SK-N-SH (cell line): ENCODE measurements at regions not wholly inside any gene's neighbourhood (a gene's known extent, or its start where the extent isn't known, plus 50 kb on each side); places are given as distances from the start of the nearest gene placed in this dataset.

Source experiments
- CTCF ChIA-PET: fragments of 300-600, 350-600 bp; formaldehyde crosslinking; extraction: SDS; loops from one replicate; lab custom pipeline; 2021; lab: Yijun Ruan, JAX
- POLR2A ChIA-PET: fragments of 350-600 bp; sonication (Branson Sonifier 250); formaldehyde crosslinking; extraction: SDS; loops from one replicate; lab custom pipeline; 2020; ENCODE audit warnings: antibody characterized with exemption, inconsistent platforms; lab: Yijun Ruan, JAX
- DNase-seq: peaks from one replicate; pipeline ENCODE4 v3.0.0; 2012
- H2AFZ ChIP-seq: fragments of 200-600 bp; sonication (generic); 2 replicates; pipeline ENCODE4 v1.8.1; 2016; ENCODE audit warnings: antibody characterized with exemption, mild to moderate bottlenecking, low read depth
- H3F3A ChIP-seq: fragments of 200-600 bp; sonication (generic); replicated peaks from 2 replicates; pipeline ENCODE3; 2016; ENCODE audit warnings: antibody characterized with exemption, mild to moderate bottlenecking; ENCODE audit not compliant: insufficient read depth
- H3K27ac ChIP-seq, 2 experiments: fragments of 200-500 bp in 1 of 2; fragments of 200-600 bp in 1 of 2; sonication (Bioruptor generic) in 1 of 2; sonication (generic), shearing (Covaris generic) in 1 of 2; 2 replicates each; pipeline versions ENCODE4 v1.5.1 to v1.6.1; 2014 to 2016; ENCODE audit warnings: low read depth in 2 of 2, inconsistent platforms in 1 of 2, low read length in 1 of 2, mild to moderate bottlenecking in 1 of 2, mixed read lengths in 1 of 2
- H3K27me3 ChIP-seq: fragments of 200-600 bp; sonication (generic), shearing (Covaris generic); 2 replicates; pipeline ENCODE4 v1.6.1; 2016; ENCODE audit warnings: mixed run types; ENCODE audit not compliant: insufficient read depth
- H3K36me3 ChIP-seq, 2 experiments: fragments of 200-500 bp in 1 of 2; fragments of 200-600 bp in 1 of 2; sonication (Bioruptor generic) in 1 of 2; sonication (generic) in 1 of 2; replicated peaks in 1 of 2; 2 replicates each; pipeline versions ENCODE3 to v1.5.1; 2014 to 2016; ENCODE audit warnings: low read length in 1 of 2, mild to moderate bottlenecking in 1 of 2; ENCODE audit not compliant: insufficient read depth in 2 of 2, control insufficient read depth in 1 of 2
- H3K4me1 ChIP-seq, 2 experiments: fragments of 200-500 bp in 1 of 2; fragments of 200-600 bp in 1 of 2; sonication (Bioruptor generic) in 1 of 2; sonication (generic), shearing (Covaris generic) in 1 of 2; 2 replicates each; pipeline versions ENCODE4 v1.5.1 to v1.6.1; 2014 to 2016; ENCODE audit warnings: low read depth in 1 of 2, low read length in 1 of 2, mixed run types in 1 of 2; ENCODE audit not compliant: insufficient read depth in 2 of 2, control insufficient read depth in 1 of 2
- H3K4me2 ChIP-seq: fragments of 200-600 bp; sonication (generic), shearing (Covaris generic); 2 replicates; pipeline ENCODE4 v1.6.1; 2017; ENCODE audit warnings: mixed run types
- H3K4me3 ChIP-seq, 2 experiments: fragments of 200-500 bp in 1 of 2; fragments of 200-600 bp in 1 of 2; sonication (Bioruptor generic) in 1 of 2; sonication (generic), shearing (Covaris generic) in 1 of 2; 2 replicates each; pipeline versions ENCODE4 v1.5.1 to v1.8.1; 2014 to 2016; ENCODE audit warnings: low read depth in 2 of 2, inconsistent platforms in 1 of 2, low read length in 1 of 2, mild to moderate bottlenecking in 1 of 2, mixed read lengths in 1 of 2, moderate library complexity in 1 of 2
- H3K79me2 ChIP-seq: fragments of 200-600 bp; sonication (generic); 2 replicates; pipeline ENCODE4 v1.8.1; 2017; ENCODE audit warnings: mild to moderate bottlenecking; ENCODE audit not compliant: insufficient read depth
- H3K9ac ChIP-seq: fragments of 200-600 bp; sonication (generic); 2 replicates; pipeline ENCODE4 v1.6.1; 2017; ENCODE audit warnings: mixed run types
- H3K9me2 ChIP-seq: fragments of 200-600 bp; sonication (generic); 2 replicates; pipeline ENCODE4 v1.6.1; 2017; ENCODE audit warnings: mixed run types
- H3K9me3 ChIP-seq: fragments of 200-600 bp; sonication (generic); 2 replicates; pipeline ENCODE4 v1.6.1; 2017; ENCODE audit warnings: mixed run types, mild to moderate bottlenecking, moderate library complexity
- H4K20me1 ChIP-seq: fragments of 200-600 bp; sonication (generic); 2 replicates; pipeline ENCODE4 v1.6.1; 2017; ENCODE audit warnings: mild to moderate bottlenecking, mixed run types; ENCODE audit not compliant: insufficient read depth
- CHD2 ChIP-seq: fragments of 150-350 bp; IDR thresholded peaks from 2 replicates; pipeline ENCODE4 v1.6.1; 2018; ENCODE audit warnings: low read length; ENCODE audit not compliant: partially characterized antibody
- EP300 ChIP-seq, 2 experiments: IDR thresholded peaks; 2 replicates each; pipeline versions ENCODE4 v1.4.0 to v1.6.1; 2012; ENCODE audit warnings: borderline replicate concordance in 1 of 2, low read depth in 1 of 2, low read length in 1 of 2
- EZH2phosphoT487 ChIP-seq: fragments of 200-600 bp; sonication (generic); IDR thresholded peaks from 2 replicates; pipeline ENCODE4 v1.6.1; 2017; ENCODE audit warnings: low read depth, mixed run types, mild to moderate bottlenecking, antibody characterized with exemption, moderate library complexity, borderline replicate concordance
- FOXJ3 ChIP-seq: sonication (generic); formaldehyde crosslinking; IDR thresholded peaks from 2 replicates; pipeline ENCODE4 v1.5.1; 2020; ENCODE audit warnings: mild to moderate bottlenecking, missing genetic modification reagents
- JUND ChIP-seq: IDR thresholded peaks from 2 replicates; pipeline ENCODE4 v1.4.0; 2012
- MEF2A ChIP-seq: IDR thresholded peaks from 2 replicates; pipeline ENCODE4 v1.4.0; 2012; ENCODE audit warnings: low read depth, borderline replicate concordance
- POLR2AphosphoS5 ChIP-seq: IDR thresholded peaks from 2 replicates; pipeline ENCODE4 v1.6.1; 2012; ENCODE audit warnings: low read depth, low read length
- RCOR1 ChIP-seq: fragments of 150-350 bp; IDR thresholded peaks from 2 replicates; pipeline ENCODE4 v1.6.1; 2017; ENCODE audit warnings: antibody characterized with exemption, low read length
- RXRA ChIP-seq: IDR thresholded peaks from 2 replicates; pipeline ENCODE4 v1.4.0; 2012; ENCODE audit warnings: low read depth, mild to moderate bottlenecking, borderline replicate concordance
- SMC3 ChIP-seq: IDR thresholded peaks from 2 replicates; pipeline ENCODE4 v1.6.1; 2012; ENCODE audit warnings: low read depth, low read length, improper control_type of control experiment
- TCF12 ChIP-seq: IDR thresholded peaks from 2 replicates; pipeline ENCODE4 v1.4.0; 2012
- YY1 ChIP-seq: IDR thresholded peaks from 2 replicates; pipeline ENCODE4 v1.4.0; 2012; ENCODE audit warnings: low read depth, mild to moderate bottlenecking
- WGBS: methylation state at CpG from one replicate; pipeline ENCODE4 v1.1.6; 2017; ENCODE audit warnings: low lambda C conversion rate; 5-methylcytosine and 5-hydroxymethylcytosine counted together
- TF ChIP-seq, protein P1 (sequence below): fragments of 150-350 bp; IDR thresholded peaks from 2 replicates; pipeline ENCODE4 v1.6.1; 2017; ENCODE audit warnings: antibody characterized with exemption, low read length, low read depth, borderline replicate concordance
- TF ChIP-seq, protein P2 (sequence below): fragments of 150-350 bp; IDR thresholded peaks from 2 replicates; pipeline ENCODE4 v1.6.1; 2016; ENCODE audit warnings: mild to moderate bottlenecking, low read depth, low read length

DNA sequence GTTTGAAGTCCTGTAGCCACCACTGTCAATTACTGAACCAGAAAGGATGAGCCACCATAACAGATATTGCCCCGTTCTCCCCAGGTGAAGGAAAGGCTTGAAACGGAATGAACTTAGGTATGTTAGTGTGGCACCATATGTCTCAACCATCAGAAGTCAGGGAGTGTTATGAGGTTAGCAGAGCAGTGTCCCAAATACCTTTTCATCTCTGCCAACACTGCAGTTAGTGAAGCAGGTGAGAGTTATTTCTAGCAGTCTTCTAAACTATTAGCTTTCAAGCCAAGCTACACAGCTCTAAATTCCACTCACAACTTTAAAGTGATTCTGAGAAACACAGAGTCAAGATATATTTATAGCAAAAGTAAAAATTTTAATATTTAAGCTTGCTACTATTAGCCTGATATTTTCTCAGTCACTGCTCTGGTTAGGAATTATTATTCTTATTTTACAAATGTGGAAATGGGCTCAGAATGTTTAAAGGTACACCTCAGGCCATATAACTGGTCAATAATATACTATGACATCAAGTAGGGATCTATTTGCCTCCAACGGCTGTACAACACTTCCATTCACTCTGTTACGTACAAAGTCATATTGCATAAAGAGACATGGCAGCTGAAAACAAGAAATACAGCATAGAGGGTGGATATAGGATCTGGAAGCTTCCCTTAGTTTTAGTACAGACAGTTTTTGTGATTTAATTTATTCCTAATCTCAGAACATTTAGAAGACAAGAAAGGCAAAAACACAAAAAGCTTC is 1527.1 kb upstream of the PRR20A start:
- Histone ChIP-seq H3K9ac (no peak overlapping the region), H2AFZ (no peak overlapping the region), H3K79me2 (no peaks in the 10 kb centered on the region), H3K9me2 (no peaks in the 10 kb centered on the region), H3K27ac (no peak overlapping the region), H3K27me3 (no peaks in the 10 kb centered on the region), H3K9me3 (no peaks in the 10 kb centered on the region), H4K20me1 (no peaks in the 10 kb centered on the region), H3K4me3 (no peak overlapping the region), H3K36me3 (no peaks in the 10 kb centered on the region), H3K4me1 (no peaks in the 10 kb centered on the region), H3F3A (no peaks in the 10 kb centered on the region), H3K4me2 (no peak overlapping the region)
- POLR2A ChIA-PET, result no interaction called here
- no peak for TF ChIP-seq JUND
- no peak for DNase-seq
- CTCF ChIA-PET, result no interaction called here
- WGBS, result 4% methylated on average over 4 of the region's 4 CpGs

DNA sequence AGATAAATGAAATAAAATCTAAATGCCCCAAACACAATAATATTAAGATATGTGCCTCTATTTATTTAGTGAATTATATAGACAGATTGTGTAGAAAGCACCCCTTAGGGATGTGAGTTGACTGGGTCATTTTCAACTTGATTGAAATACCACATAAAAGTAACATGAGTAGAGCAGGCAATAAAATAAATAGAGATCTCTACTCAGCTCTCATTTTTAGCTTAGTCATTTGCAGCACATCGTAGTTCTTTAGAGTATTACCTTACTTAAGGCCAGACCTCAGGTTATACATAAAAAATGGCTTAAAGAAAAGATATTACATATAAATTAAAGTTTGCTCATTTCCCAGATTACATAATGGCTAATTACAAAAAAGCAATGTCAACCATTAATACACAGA is 1525.6 kb upstream of the PRR20A start:
- TF ChIP-seq RCOR1 (no peak), TCF12 (no peak), YY1 (no peak), POLR2AphosphoS5 (no peak), EP300 (IDR thresholded peaks at IDR 0.05; ENCODE audit: borderline replicate concordance in 1 of 2, low read depth in 1 of 2, low read length in 1 of 2) (no peak), FOXJ3 (CRISPR knock-in tag) (no peak)
- H3K27ac ChIP-seq, result no peak overlapping the region
- H3K36me3 ChIP-seq, result no peaks in the 10 kb centered on the region
- H3K9me3 ChIP-seq, result no peaks in the 10 kb centered on the region
- H2AFZ ChIP-seq, result no peak overlapping the region
- ChIA-PET CTCF (no interaction called here), POLR2A (no interaction called here)
- WGBS, result 3% methylated on average over 1 of the region's 1 CpG
- H3K79me2 ChIP-seq, result no peaks in the 10 kb centered on the region
- H3F3A ChIP-seq, result no peaks in the 10 kb centered on the region
- H3K9ac ChIP-seq, result no peak overlapping the region
- no peaks in the 10 kb centered on the region for H4K20me1 ChIP-seq
- no peaks in the 10 kb centered on the region for H3K9me2 ChIP-seq
- H3K4me3 ChIP-seq, result no peak overlapping the region
- H3K27me3 ChIP-seq, result no peaks in the 10 kb centered on the region
- no peak overlapping the region for H3K4me2 ChIP-seq
- no peaks in the 10 kb centered on the region for H3K4me1 ChIP-seq
- DNase-seq, result no peak

DNA sequence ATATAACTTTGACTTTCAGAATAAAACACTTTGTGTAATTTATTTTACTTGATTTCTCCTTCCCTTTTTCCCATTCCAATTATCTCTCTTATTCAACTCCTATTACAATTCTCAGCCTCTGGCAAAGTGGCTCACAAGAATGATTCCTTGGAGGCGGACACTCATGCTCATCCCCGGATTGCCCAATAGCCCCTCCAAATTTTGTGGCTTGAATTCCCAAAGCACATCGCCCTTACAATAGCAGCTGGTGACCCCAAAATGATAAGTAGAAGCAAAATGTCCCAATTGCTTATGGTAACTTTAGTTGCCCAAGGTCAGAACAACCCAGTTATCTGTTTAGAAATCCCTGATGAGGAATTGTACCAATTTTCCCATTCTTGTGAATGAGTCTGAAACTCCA is 1523.5 kb upstream of the PRR20A start:
- WGBS, result 11% methylated on average over 3 of the region's 3 CpGs
- POLR2A ChIA-PET, result no interaction called here
- no peak for DNase-seq
- H3K27ac ChIP-seq, result no peak overlapping the region
- no peaks in the 10 kb centered on the region for H4K20me1 ChIP-seq
- CTCF ChIA-PET, result no interaction called here
- H3K4me3 ChIP-seq, result no peak overlapping the region
- H3K27me3 ChIP-seq, result no peaks in the 10 kb centered on the region
- H3F3A ChIP-seq, result no peaks in the 10 kb centered on the region
- no peaks in the 10 kb centered on the region for H3K9me3 ChIP-seq
- no peaks in the 10 kb centered on the region for H3K9me2 ChIP-seq
- H3K4me1 ChIP-seq, result no peaks in the 10 kb centered on the region
- no peaks in the 10 kb centered on the region for H3K36me3 ChIP-seq
- TF ChIP-seq SMC3 (no peak), EZH2phosphoT487 (no peak), CHD2 (no peak), RXRA (no peak), RCOR1 (no peak), MEF2A (no peak)
- TF ChIP-seq, protein P1, sequence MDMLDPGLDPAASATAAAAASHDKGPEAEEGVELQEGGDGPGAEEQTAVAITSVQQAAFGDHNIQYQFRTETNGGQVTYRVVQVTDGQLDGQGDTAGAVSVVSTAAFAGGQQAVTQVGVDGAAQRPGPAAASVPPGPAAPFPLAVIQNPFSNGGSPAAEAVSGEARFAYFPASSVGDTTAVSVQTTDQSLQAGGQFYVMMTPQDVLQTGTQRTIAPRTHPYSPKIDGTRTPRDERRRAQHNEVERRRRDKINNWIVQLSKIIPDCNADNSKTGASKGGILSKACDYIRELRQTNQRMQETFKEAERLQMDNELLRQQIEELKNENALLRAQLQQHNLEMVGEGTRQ, result no peak
- TF ChIP-seq, protein P2, sequence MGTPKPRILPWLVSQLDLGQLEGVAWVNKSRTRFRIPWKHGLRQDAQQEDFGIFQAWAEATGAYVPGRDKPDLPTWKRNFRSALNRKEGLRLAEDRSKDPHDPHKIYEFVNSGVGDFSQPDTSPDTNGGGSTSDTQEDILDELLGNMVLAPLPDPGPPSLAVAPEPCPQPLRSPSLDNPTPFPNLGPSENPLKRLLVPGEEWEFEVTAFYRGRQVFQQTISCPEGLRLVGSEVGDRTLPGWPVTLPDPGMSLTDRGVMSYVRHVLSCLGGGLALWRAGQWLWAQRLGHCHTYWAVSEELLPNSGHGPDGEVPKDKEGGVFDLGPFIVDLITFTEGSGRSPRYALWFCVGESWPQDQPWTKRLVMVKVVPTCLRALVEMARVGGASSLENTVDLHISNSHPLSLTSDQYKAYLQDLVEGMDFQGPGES, result no peak
- no peak overlapping the region for H2AFZ ChIP-seq
- H3K4me2 ChIP-seq, result no peak overlapping the region
- H3K79me2 ChIP-seq, result no peaks in the 10 kb centered on the region
- H3K9ac ChIP-seq, result no peak overlapping the region
